CD14-positive monocyte (primary cell): ENCODE measurements at regions not wholly inside any gene's neighbourhood (a gene's known extent, or its start where the extent isn't known, plus 50 kb on each side); places are given as distances from the start of the nearest gene placed in this dataset.

ENCODE experiments used
- DNase-seq, 3 donors: peaks; one replicate each; pipeline ENCODE4 v3.0.0-alpha.2; 2011 to 2022
- H2AFZ ChIP-seq: 2 replicates; pipeline ENCODE4 v1.6.0; 2012; ENCODE audit warnings: mild to moderate bottlenecking, low read depth, low read length, inconsistent platforms; ENCODE audit not compliant: insufficient read depth, poor library complexity, severe bottlenecking
- H3K27ac ChIP-seq, 2 donors: 1 replicate in 1 of 2; 2 replicates in 1 of 2; pipeline ENCODE4 v1.5.1; 2012 to 2013; ENCODE audit warnings: low read length in 2 of 2, control low read depth in 1 of 2, inconsistent platforms in 1 of 2, low read depth in 1 of 2, mild to moderate bottlenecking in 1 of 2
- H3K27me3 ChIP-seq, 2 donors: one replicate each; pipeline versions ENCODE4 v1.6.0 to v1.6.1; 2011 to 2013; ENCODE audit warnings: low read length in 2 of 2; ENCODE audit not compliant: control insufficient read depth in 2 of 2, insufficient read depth in 2 of 2
- H3K36me3 ChIP-seq, 2 donors: replicated peaks in 1 of 2; 1 replicate in 1 of 2; 2 replicates in 1 of 2; pipeline versions ENCODE4 v1.5.1 to v1.6.1; 2012 to 2013; ENCODE audit warnings: low read length in 2 of 2, control low read depth in 1 of 2, inconsistent platforms in 1 of 2, mild to moderate bottlenecking in 1 of 2; ENCODE audit not compliant: insufficient read depth in 2 of 2, control insufficient read depth in 1 of 2
- H3K4me1 ChIP-seq, 2 donors: 1 replicate in 1 of 2; 2 replicates in 1 of 2; pipeline versions ENCODE4 v1.5.1 to v1.6.1; 2012 to 2013; ENCODE audit warnings: low read length in 2 of 2, control low read depth in 1 of 2, inconsistent platforms in 1 of 2, mild to moderate bottlenecking in 1 of 2, moderate library complexity in 1 of 2; ENCODE audit not compliant: insufficient read depth in 2 of 2, control insufficient read depth in 1 of 2
- H3K4me2 ChIP-seq: replicated peaks from 2 replicates; pipeline ENCODE3; 2012; ENCODE audit warnings: low read length, moderate library complexity, mild to moderate bottlenecking; ENCODE audit not compliant: poor library complexity, severe bottlenecking; ENCODE audit errors: extremely low read depth
- H3K4me3 ChIP-seq, 3 experiments: fragments of 200-600 bp in 1 of 3; sonication (generic) in 1 of 3; replicated peaks in 1 of 3; 1 replicate in 2 of 3; 2 replicates in 1 of 3; pipeline ENCODE4 v1.5.1; 2011 to 2013; ENCODE audit warnings: low read length in 3 of 3, mild to moderate bottlenecking in 3 of 3, control low read depth in 2 of 3, low read depth in 2 of 3, inconsistent platforms in 1 of 3, moderate library complexity in 1 of 3
- H3K79me2 ChIP-seq: 2 replicates; pipeline ENCODE4 v1.6.0; 2012; ENCODE audit warnings: mild to moderate bottlenecking, control low read depth, inconsistent platforms, low read length, moderate library complexity; ENCODE audit not compliant: insufficient read depth
- H3K9ac ChIP-seq: 2 replicates; pipeline ENCODE4 v1.6.0; 2017; ENCODE audit warnings: low read length, mild to moderate bottlenecking; ENCODE audit not compliant: insufficient read depth, poor library complexity, severe bottlenecking
- H3K9me3 ChIP-seq, 2 donors: replicated peaks in 1 of 2; 1 replicate in 1 of 2; 2 replicates in 1 of 2; pipeline versions ENCODE4 v1.5.1 to v1.6.1; 2012 to 2013; ENCODE audit warnings: low read length in 2 of 2, control low read depth in 1 of 2; ENCODE audit not compliant: control insufficient read depth in 1 of 2, insufficient read depth in 1 of 2
- H4K20me1 ChIP-seq: 2 replicates; pipeline ENCODE4 v1.6.0; 2012; ENCODE audit warnings: mild to moderate bottlenecking, low read length, control low read depth, moderate library complexity; ENCODE audit not compliant: insufficient read depth
- H3K27ac Mint-ChIP-seq, 7 donors: one replicate each; pipeline ENCODE4 v1.8.0; 2020; ENCODE audit warnings: mild to moderate bottlenecking in 7 of 7, mixed read lengths in 7 of 7, moderate library complexity in 6 of 7, inconsistent platforms in 2 of 7
- H3K27me3 Mint-ChIP-seq, 3 donors: one replicate each; pipeline ENCODE4 v1.8.0; 2021 to 2022; ENCODE audit warnings: low read depth in 3 of 3, mild to moderate bottlenecking in 3 of 3, mixed read lengths in 3 of 3, moderate library complexity in 3 of 3, inconsistent platforms in 1 of 3
- H3K36me3 Mint-ChIP-seq, 2 donors: one replicate each; pipeline ENCODE4 v1.8.0; 2020; ENCODE audit warnings: mixed read lengths in 2 of 2, inconsistent platforms in 1 of 2, mild to moderate bottlenecking in 1 of 2
- H3K4me1 Mint-ChIP-seq: one replicate; pipeline ENCODE4 v1.8.0; 2020; ENCODE audit warnings: mild to moderate bottlenecking, mixed read lengths
- H3K4me3 Mint-ChIP-seq, 2 donors: one replicate each; pipeline ENCODE4 v1.8.0; 2020; ENCODE audit warnings: mild to moderate bottlenecking in 2 of 2, mixed read lengths in 2 of 2, moderate library complexity in 1 of 2
- H3K9me3 Mint-ChIP-seq, 7 donors: one replicate each; pipeline ENCODE4 v1.8.0; 2020 to 2022; ENCODE audit warnings: mixed read lengths in 7 of 7, mild to moderate bottlenecking in 6 of 7, moderate library complexity in 6 of 7, inconsistent platforms in 2 of 7
- CTCF ChIP-seq: fragments of 200-600 bp; IDR thresholded peaks from one replicate; pipeline ENCODE4 v1.8.0; 2022; ENCODE audit warnings: antibody characterized with exemption, mild to moderate bottlenecking
- WGBS: methylation state at CpG from one replicate; pipeline ENCODE4 v1.1.5; 2013; ENCODE audit warnings: missing lambda C conversion rate; ENCODE audit not compliant: insufficient coverage; 5-methylcytosine and 5-hydroxymethylcytosine counted together
- intact Hi-C, 2 donors: fragments of 100-400 bp; cut with micrococcal nuclease; formaldehyde crosslinking; loops; one replicate each; pipeline versions ENCODE4 v1.15.0 to v1.15.1; 2023

- H3K27ac Mint-ChIP-seq, result peak overlapping the region in 2 of 7 donors; percentile 55 to 85
- Histone ChIP-seq H3K79me2 (no peaks in the 10 kb centered on the region), H3K9me3 (no peaks in the 10 kb centered on the region), H3K4me2 (no peak overlapping the region), H3K27ac (no peak overlapping the region), H3K27me3 (no peaks in the 10 kb centered on the region), H4K20me1 (no peaks in the 10 kb centered on the region), H2AFZ (no peak overlapping the region), H3K36me3 (no peaks in the 10 kb centered on the region), H3K4me1 (peaks cover 0 to 5% of the 10 kb centered on the region in 2 donors), H3K4me3 (no peak overlapping the region), H3K9ac (no peak overlapping the region)
- peak; percentile 34 to 74 (median 53) for DNase-seq
- H3K9me3 Mint-ChIP-seq, result peaks cover 0 to 3% (median 0%) of the 10 kb centered on the region in 7 donors
- H3K4me1 Mint-ChIP-seq, result peaks cover 8% of the 10 kb centered on the region
- H3K36me3 Mint-ChIP-seq, result no peaks in the 10 kb centered on the region
- no peak overlapping the region for H3K4me3 Mint-ChIP-seq
- no peaks in the 10 kb centered on the region for H3K27me3 Mint-ChIP-seq
- intact Hi-C loops, result no loop called here
- TF ChIP-seq CTCF, result no peak
- WGBS, result no CpG with 5 or more reads among the region's 1 CpG
These were observed 508.2 kb upstream of the ATP2B1 start for GRCh38 chr12:90216815-90217214.

- no peaks in the 10 kb centered on the region for H3K27me3 ChIP-seq
- Mint-ChIP-seq H3K4me1 (peaks cover 8% of the 10 kb centered on the region), H3K36me3 (no peaks in the 10 kb centered on the region), H3K27ac (no peak overlapping the region), H3K27me3 (no peaks in the 10 kb centered on the region), H3K4me3 (no peak overlapping the region), H3K9me3 (no peaks in the 10 kb centered on the region)
- H3K9me3 ChIP-seq, result no peaks in the 10 kb centered on the region
- no peaks in the 10 kb centered on the region for H4K20me1 ChIP-seq
- no peaks in the 10 kb centered on the region for H3K36me3 ChIP-seq
- H3K9ac ChIP-seq, result no peak overlapping the region
- H3K27ac ChIP-seq, result no peak overlapping the region
- peaks cover 0 to 5% of the 10 kb centered on the region in 2 donors for H3K4me1 ChIP-seq
- no peak overlapping the region for H3K4me2 ChIP-seq
- no peaks in the 10 kb centered on the region for H3K79me2 ChIP-seq
- H2AFZ ChIP-seq, result no peak overlapping the region
- DNase-seq, result no peak
- intact Hi-C loops, result no loop called here
- no peak overlapping the region for H3K4me3 ChIP-seq
- TF ChIP-seq CTCF, result no peak
- 100% methylated on average over 1 of the region's 3 CpGs for WGBS
These were observed 507.4 kb upstream of the ATP2B1 start for GRCh38 chr12:90216020-90216552.
